A549 (cell line): ENCODE measurements at regions not wholly inside any gene's neighbourhood (a gene's known extent, or its start where the extent isn't known, plus 50 kb on each side); places are given as distances from the start of the nearest gene placed in this dataset.

Experiments used
- ATAC-seq, 2 experiments: fragments of 200-7000 bp in 1 of 2; fragments of >200 bp in 1 of 2; cut with Nextera tagmentation in 1 of 2; cut with Tn5 transposase in 1 of 2; 3 replicates each; pipeline versions ENCODE4 v1.8.0 to v1.9.1; 2018 to 2020; ENCODE audit warnings: mild to moderate bottlenecking in 1 of 2, moderate library complexity in 1 of 2
- CTCF ChIA-PET: fragments of 300-600 bp; sonication (Branson Sonifier 250); formaldehyde crosslinking; extraction: SDS; loops from one replicate; lab custom pipeline; 2021; ENCODE audit warnings: antibody characterized with exemption, inconsistent platforms; lab: Yijun Ruan, JAX
- POLR2A ChIA-PET: fragments of 350-600 bp; formaldehyde crosslinking; extraction: SDS; loops from one replicate; lab custom pipeline; 2021; ENCODE audit warnings: antibody characterized with exemption, inconsistent platforms; lab: Yijun Ruan, JAX
- DNase-seq, 2 experiments: peaks; one replicate each; pipeline versions ENCODE4 v3.0.0 to v3.0.0-alpha.2; 2011 to 2016; ENCODE audit warnings: low read depth in 1 of 2, low spot score in 1 of 2
- FAIRE-seq: peaks from 2 replicates; lab custom pipeline; 2011; peaks lifted over from hg19 to GRCh38; lab: Jason Lieb, UNC
- H3K27ac ChIP-seq, 2 experiments: fragments of >200 bp; sonication (Bioruptor Twin); formaldehyde crosslinking; 3 replicates each; pipeline ENCODE4 v1.5.1; 2016 to 2017
- H3K4me1 ChIP-seq: fragments of >200 bp; sonication (Bioruptor Twin); formaldehyde crosslinking; 3 replicates; pipeline ENCODE4 v1.6.1; 2016
- H3K4me2 ChIP-seq: fragments of >200 bp; sonication (Bioruptor Twin); formaldehyde crosslinking; 3 replicates; pipeline ENCODE4 v1.6.1; 2016
- H3K4me3 ChIP-seq: fragments of >200 bp; sonication (Bioruptor Twin); formaldehyde crosslinking; 3 replicates; pipeline ENCODE4 v1.5.1; 2016
- H3K9me3 ChIP-seq: fragments of >200 bp; sonication (Bioruptor Twin); formaldehyde crosslinking; 3 replicates; pipeline ENCODE4 v1.6.1; 2016
- ATOH8 ChIP-seq: fragments of 250-450 bp; sonication (Bioruptor Pico); IDR thresholded peaks from 2 replicates; pipeline ENCODE4 v1.5.0; 2020; ENCODE audit warnings: low read depth, mild to moderate bottlenecking, moderate library complexity
- BHLHE40 ChIP-seq: IDR thresholded peaks from 2 replicates; pipeline ENCODE4 v1.6.1; 2012; ENCODE audit warnings: low read depth, low read length, inconsistent platforms
- CBX8 ChIP-seq: fragments of 200-600 bp; sonication (generic); IDR thresholded peaks from 2 replicates; pipeline ENCODE4 v1.6.1; 2016
- CHD2 ChIP-seq: fragments of 150-350 bp; IDR thresholded peaks from 2 replicates; pipeline ENCODE4 v1.6.1; 2014; ENCODE audit warnings: low read length; ENCODE audit not compliant: partially characterized antibody
- CHD4 ChIP-seq: fragments of 200-600 bp; sonication (generic); IDR thresholded peaks from 2 replicates; pipeline ENCODE4 v1.6.1; 2016; ENCODE audit warnings: antibody characterized with exemption, mild to moderate bottlenecking, borderline replicate concordance
- CTCF ChIP-seq: fragments of >200 bp; sonication (Bioruptor Twin); formaldehyde crosslinking; IDR thresholded peaks from 3 replicates; pipeline ENCODE4 v1.5.1; 2016
- E2F6 ChIP-seq: IDR thresholded peaks from 2 replicates; pipeline ENCODE4 v1.6.1; 2012; ENCODE audit warnings: low read depth, borderline replicate concordance
- EP300 ChIP-seq, 2 experiments: fragments of >200 bp; sonication (Bioruptor Twin); formaldehyde crosslinking; IDR thresholded peaks; 2 replicates in 1 of 2; 3 replicates in 1 of 2; pipeline ENCODE4 v1.6.1; 2016 to 2017
- FOSB ChIP-seq: fragments of 250-450 bp; sonication (Bioruptor Pico); IDR thresholded peaks from 2 replicates; pipeline ENCODE4 v1.5.0; 2020; ENCODE audit warnings: mild to moderate bottlenecking, moderate library complexity
- HEYL ChIP-seq: fragments of 250-450 bp; sonication (Bioruptor Pico); IDR thresholded peaks from 2 replicates; pipeline ENCODE4 v1.8.0; 2021; ENCODE audit warnings: mild to moderate bottlenecking, moderate library complexity
- JUNB ChIP-seq: fragments of >200 bp; sonication (Bioruptor Twin); formaldehyde crosslinking; IDR thresholded peaks from 2 replicates; pipeline ENCODE4 v1.6.1; 2016
- KDM5A ChIP-seq: fragments of 200-600 bp; sonication (generic); IDR thresholded peaks from 2 replicates; pipeline ENCODE4 v1.6.1; 2016; ENCODE audit warnings: antibody characterized with exemption, mild to moderate bottlenecking
- MAFK ChIP-seq: fragments of 450-650 bp; IDR thresholded peaks from 2 replicates; pipeline ENCODE4 v1.6.1; 2014; ENCODE audit not compliant: partially characterized antibody
- MAZ ChIP-seq: fragments of 150-350 bp; IDR thresholded peaks from 2 replicates; pipeline ENCODE4 v1.6.1; 2014; ENCODE audit warnings: antibody characterized with exemption, low read depth, low read length, borderline replicate concordance
- NFE2L2 ChIP-seq: fragments of 150-350 bp; conservative IDR thresholded peaks from 2 replicates; pipeline ENCODE4 v1.6.1; 2014; ENCODE audit warnings: low read length
- PHF8 ChIP-seq: fragments of 200-600 bp; sonication (generic); IDR thresholded peaks from 2 replicates; pipeline ENCODE4 v1.6.1; 2016; ENCODE audit warnings: low read depth, mild to moderate bottlenecking, antibody characterized with exemption, moderate library complexity, borderline replicate concordance
- RARB ChIP-seq: fragments of 250-450 bp; sonication (Bioruptor Pico); IDR thresholded peaks from 2 replicates; pipeline ENCODE4 v1.8.0; 2021; ENCODE audit warnings: mild to moderate bottlenecking, moderate library complexity
- REST ChIP-seq: fragments of 200-600 bp; sonication (generic); IDR thresholded peaks from 2 replicates; pipeline ENCODE4 v1.6.1; 2016; ENCODE audit warnings: antibody characterized with exemption, mild to moderate bottlenecking, moderate library complexity
- RFX5 ChIP-seq: fragments of 450-650 bp; IDR thresholded peaks from 2 replicates; pipeline ENCODE4 v1.7.1; 2014; ENCODE audit warnings: antibody characterized with exemption, mild to moderate bottlenecking, moderate library complexity
- SMC3 ChIP-seq: fragments of >200 bp; sonication (Bioruptor Twin); formaldehyde crosslinking; IDR thresholded peaks from 3 replicates; pipeline ENCODE4 v1.6.1; 2018; ENCODE audit warnings: inconsistent platforms
- TP53 ChIP-seq: fragments of 250-450 bp; sonication (Bioruptor Pico); IDR thresholded peaks from 2 replicates; pipeline ENCODE4 v1.5.0; 2021; ENCODE audit warnings: mild to moderate bottlenecking, moderate library complexity
- ZC3H11A ChIP-seq: fragments of 450-650 bp; IDR thresholded peaks from 2 replicates; pipeline ENCODE4 v1.6.1; 2014; ENCODE audit warnings: antibody characterized with exemption, mild to moderate bottlenecking
- ZFP36 ChIP-seq: fragments of 450-650 bp; IDR thresholded peaks from 2 replicates; pipeline ENCODE4 v1.6.1; 2014; ENCODE audit warnings: borderline replicate concordance; ENCODE audit not compliant: partially characterized antibody
- ZNF302 ChIP-seq: fragments of 250-450 bp; sonication (Bioruptor Pico); IDR thresholded peaks from 2 replicates; pipeline ENCODE4 v1.9.0; 2021; ENCODE audit warnings: inconsistent platforms, mild to moderate bottlenecking, moderate library complexity
- ZSCAN20 ChIP-seq: fragments of 250-450 bp; sonication (Bioruptor Pico); IDR thresholded peaks from 2 replicates; pipeline ENCODE4 v1.8.0; 2022; ENCODE audit warnings: mild to moderate bottlenecking, moderate library complexity
- WGBS: methylation state at CpG from one replicate; pipeline ENCODE4 v1.1.6; 2017; ENCODE audit errors: missing lambda C conversion rate; 5-methylcytosine and 5-hydroxymethylcytosine counted together
- TF ChIP-seq, protein P1 (sequence below): fragments of >200 bp; sonication (Bioruptor Twin); formaldehyde crosslinking; IDR thresholded peaks from 3 replicates; pipeline ENCODE4 v1.6.1; 2016
- TF ChIP-seq, protein P2 (sequence below): IDR thresholded peaks from 2 replicates; pipeline ENCODE4 v1.6.1; 2012
- TF ChIP-seq, protein P3 (sequence below): fragments of >200 bp; sonication (Bioruptor Twin); formaldehyde crosslinking; IDR thresholded peaks from 2 replicates; pipeline ENCODE4 v1.6.1; 2016

- CTCF ChIA-PET, result no interaction called here
- Histone ChIP-seq H3K4me3 (no peak overlapping the region), H3K4me1 (no peaks in the 10 kb centered on the region), H3K4me2 (no peak overlapping the region), H3K9me3 (no peaks in the 10 kb centered on the region), H3K27ac (no peak overlapping the region)
- POLR2A ChIA-PET, result no interaction called here
- FAIRE-seq (no peak), DNase-seq (no peak), ATAC-seq (no peak)
- TF ChIP-seq HEYL (CRISPR knock-in tag) (no peak), ATOH8 (CRISPR knock-in tag) (no peak), KDM5A (no peak), CBX8 (no peak), ZC3H11A (no peak), CHD2 (no peak), NFE2L2 (no peak), MAFK (no peak), ZSCAN20 (CRISPR knock-in tag) (no peak), FOSB (CRISPR knock-in tag) (no peak), EP300 (IDR thresholded peaks at IDR 0.05) (no peak), BHLHE40 (no peak), REST (no peak), SMC3 (no peak), CTCF (no peak), MAZ (no peak)
- TF ChIP-seq, protein P1, sequence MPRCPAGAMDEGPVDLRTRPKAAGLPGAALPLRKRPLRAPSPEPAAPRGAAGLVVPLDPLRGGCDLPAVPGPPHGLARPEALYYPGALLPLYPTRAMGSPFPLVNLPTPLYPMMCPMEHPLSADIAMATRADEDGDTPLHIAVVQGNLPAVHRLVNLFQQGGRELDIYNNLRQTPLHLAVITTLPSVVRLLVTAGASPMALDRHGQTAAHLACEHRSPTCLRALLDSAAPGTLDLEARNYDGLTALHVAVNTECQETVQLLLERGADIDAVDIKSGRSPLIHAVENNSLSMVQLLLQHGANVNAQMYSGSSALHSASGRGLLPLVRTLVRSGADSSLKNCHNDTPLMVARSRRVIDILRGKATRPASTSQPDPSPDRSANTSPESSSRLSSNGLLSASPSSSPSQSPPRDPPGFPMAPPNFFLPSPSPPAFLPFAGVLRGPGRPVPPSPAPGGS, result no peak
- WGBS, result 7% methylated on average over 2 of the region's 2 CpGs
Observed at GRCh38 chr2:198917275-198917674, 540.5 kb downstream of the SATB2 start.

DNA sequence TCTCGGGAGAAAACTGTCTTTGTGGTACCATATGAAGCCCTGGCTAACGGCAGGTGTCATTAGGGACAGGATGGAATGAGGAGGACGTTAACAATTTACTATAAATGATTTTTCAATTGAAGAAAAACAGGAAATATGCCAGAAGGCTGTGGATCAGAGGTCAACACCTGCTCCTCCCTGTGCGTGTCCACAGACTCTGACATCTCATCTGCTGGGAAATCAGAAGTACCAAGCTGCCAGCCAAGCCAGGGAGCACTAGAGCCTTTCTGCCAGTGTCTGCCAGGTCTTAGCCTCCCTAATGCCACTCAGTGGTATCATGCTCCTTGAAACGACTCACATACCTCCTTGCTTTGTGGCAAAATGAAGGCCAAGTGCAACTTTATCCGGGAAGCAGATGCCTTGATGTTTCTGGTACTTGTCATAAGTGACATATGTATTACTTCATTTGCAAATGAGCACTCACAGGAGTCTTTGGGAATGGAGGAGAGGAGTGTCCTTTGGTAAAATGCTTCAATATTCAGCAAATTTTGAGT lies 541.1 kb downstream of the SATB2 start:
- no peak for DNase-seq
- 2% methylated on average over 6 of the region's 6 CpGs for WGBS
- H3K4me1 ChIP-seq, result no peaks in the 10 kb centered on the region
- no peak overlapping the region for H3K27ac ChIP-seq
- no peak overlapping the region for H3K4me3 ChIP-seq
- ChIA-PET CTCF (no interaction called here), POLR2A (no interaction called here)
- no peak overlapping the region for H3K4me2 ChIP-seq
- ATAC-seq, result no peak
- H3K9me3 ChIP-seq, result no peaks in the 10 kb centered on the region
- no peak for FAIRE-seq
- TF ChIP-seq JUNB, result no peak
- no peak for TF ChIP-seq ZNF302
- TF ChIP-seq, protein P2, sequence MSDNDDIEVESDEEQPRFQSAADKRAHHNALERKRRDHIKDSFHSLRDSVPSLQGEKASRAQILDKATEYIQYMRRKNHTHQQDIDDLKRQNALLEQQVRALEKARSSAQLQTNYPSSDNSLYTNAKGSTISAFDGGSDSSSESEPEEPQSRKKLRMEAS, result no peak
- TF ChIP-seq, protein P1, result no peak
- TF ChIP-seq TP53 (CRISPR knock-in tag), result no peak
- no peak for TF ChIP-seq CHD2
- no peak for TF ChIP-seq RARB (CRISPR knock-in tag)
- TF ChIP-seq ZSCAN20 (CRISPR knock-in tag), result no peak
- TF ChIP-seq MAFK, result no peak
- TF ChIP-seq PHF8, result no peak
- TF ChIP-seq, protein P3, sequence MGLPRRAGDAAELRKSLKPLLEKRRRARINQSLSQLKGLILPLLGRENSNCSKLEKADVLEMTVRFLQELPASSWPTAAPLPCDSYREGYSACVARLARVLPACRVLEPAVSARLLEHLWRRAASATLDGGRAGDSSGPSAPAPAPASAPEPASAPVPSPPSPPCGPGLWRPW, result no peak
- no peak for TF ChIP-seq E2F6
- TF ChIP-seq CHD4, result no peak
- TF ChIP-seq ZFP36, result no peak
- TF ChIP-seq RFX5, result no peak
